ENCODE measurements at regions not wholly inside any gene's neighbourhood (a gene's known extent, or its start where the extent isn't known, plus 50 kb on each side); places are given as distances from the start of the nearest gene placed in this dataset.

DNA sequence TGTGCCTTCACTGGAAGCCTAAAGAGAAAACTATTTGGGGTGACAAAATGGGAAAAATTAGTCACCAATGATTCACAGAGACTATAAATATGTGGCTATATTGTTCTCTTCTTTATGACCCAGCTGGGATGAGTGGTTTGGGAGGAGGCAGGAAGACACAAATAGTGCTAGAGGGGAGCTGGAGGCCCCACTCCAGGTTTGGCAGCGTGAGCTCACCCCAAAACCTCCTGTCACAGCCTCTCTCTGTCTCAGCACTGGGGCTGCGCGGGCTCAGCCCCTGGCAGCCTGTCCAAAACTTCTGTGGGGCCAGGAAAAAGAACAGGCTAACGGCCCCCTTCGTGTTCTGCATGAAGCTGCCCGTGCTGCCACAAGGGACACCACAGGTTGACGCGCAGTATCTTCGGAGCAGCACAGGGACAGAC lies 73.2 kb upstream of the LCLAT1 start:
- Histone ChIP-seq H3K4me1 (ENCODE audit: insufficient read depth, low read length, poor library complexity, severe bottlenecking) (no peaks in the 10 kb centered on the region), H3K9me3 (ENCODE audit: low read depth, low read length, poor library complexity, severe bottlenecking) (no peaks in the 10 kb centered on the region), H3K27me3 (replicated peaks; ENCODE audit: insufficient read depth, low read depth, low read length, poor library complexity) (no peaks in the 10 kb centered on the region), H3K4me3 (ENCODE audit: low read depth, low read length, poor library complexity, severe bottlenecking) (no peak overlapping the region), H3K27ac (ENCODE audit: low read depth, low read length, poor library complexity, severe bottlenecking) (no peak overlapping the region), H3K36me3 (ENCODE audit: insufficient read depth, low read length, poor library complexity, severe bottlenecking) (no peaks in the 10 kb centered on the region)
- BruUV-seq (replicated peaks), result no TSS peak
- ChIA-PET CTCF (no interaction called here), POLR2A (ENCODE audit: low non-redundant PET) (no interaction called here)
- no peak for TF ChIP-seq CTCF (conservative IDR thresholded peaks at IDR 0.05; ENCODE audit: low read depth, low read length)
- TF ChIP-seq EZH2 (IDR thresholded peaks at IDR 0.05; ENCODE audit: borderline replicate concordance, low read depth, low read length, poor library complexity, severe bottlenecking), result no peak
- intact Hi-C loops (cut with micrococcal nuclease; ENCODE audit: unreplicated experiment), result no loop called here
- no peak for DNase-seq (ENCODE audit: low spot score)

DNA sequence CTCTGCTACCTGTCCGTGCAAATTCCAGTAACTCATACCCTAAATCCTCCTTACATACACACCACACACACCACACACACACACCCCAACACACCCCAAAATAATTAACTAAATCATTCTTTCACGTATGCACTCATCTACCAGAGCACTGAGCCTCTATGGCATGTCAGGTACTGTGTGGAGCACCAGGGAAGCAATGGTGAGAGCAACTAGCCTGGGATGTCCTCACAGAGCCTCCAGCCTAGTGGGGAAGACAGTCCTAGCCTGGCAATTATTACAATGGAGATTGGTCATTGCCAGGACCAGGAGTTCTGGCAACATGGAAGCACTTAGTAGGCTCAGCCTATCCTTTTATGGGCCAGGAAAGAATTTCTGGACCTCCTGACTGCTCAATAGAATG lies 72.7 kb upstream of the LCLAT1 start:
- Histone ChIP-seq H3K27me3 (replicated peaks; ENCODE audit: insufficient read depth, low read depth, low read length, poor library complexity) (no peaks in the 10 kb centered on the region), H3K4me1 (ENCODE audit: insufficient read depth, low read length, poor library complexity, severe bottlenecking) (no peaks in the 10 kb centered on the region), H3K36me3 (ENCODE audit: insufficient read depth, low read length, poor library complexity, severe bottlenecking) (no peaks in the 10 kb centered on the region), H3K4me3 (ENCODE audit: low read depth, low read length, poor library complexity, severe bottlenecking) (no peak overlapping the region), H3K9me3 (ENCODE audit: low read depth, low read length, poor library complexity, severe bottlenecking) (no peaks in the 10 kb centered on the region), H3K27ac (ENCODE audit: low read depth, low read length, poor library complexity, severe bottlenecking) (no peak overlapping the region)
- TF ChIP-seq CTCF (conservative IDR thresholded peaks at IDR 0.05; ENCODE audit: low read depth, low read length) (no peak), EZH2 (IDR thresholded peaks at IDR 0.05; ENCODE audit: borderline replicate concordance, low read depth, low read length, poor library complexity, severe bottlenecking) (no peak)
- DNase-seq (ENCODE audit: low spot score), result no peak
- POLR2A ChIA-PET (ENCODE audit: low non-redundant PET), result no interaction called here
- intact Hi-C loops (cut with micrococcal nuclease; ENCODE audit: unreplicated experiment), result no loop called here
- CTCF ChIA-PET, result no interaction called here
- BruUV-seq (replicated peaks), result no TSS peak

GRCh38 chr2:30375915-30376314 lies 71.1 kb upstream of the LCLAT1 start:
- TF ChIP-seq EZH2 (IDR thresholded peaks at IDR 0.05; ENCODE audit: borderline replicate concordance, low read depth, low read length, poor library complexity, severe bottlenecking), result no peak
- TF ChIP-seq CTCF (conservative IDR thresholded peaks at IDR 0.05; ENCODE audit: low read depth, low read length), result no peak
- H3K27me3 ChIP-seq (replicated peaks; ENCODE audit: insufficient read depth, low read depth, low read length, poor library complexity), result no peaks in the 10 kb centered on the region
- H3K27ac ChIP-seq (ENCODE audit: low read depth, low read length, poor library complexity, severe bottlenecking), result no peak overlapping the region
- no peak overlapping the region for H3K4me3 ChIP-seq (ENCODE audit: low read depth, low read length, poor library complexity, severe bottlenecking)
- no peaks in the 10 kb centered on the region for H3K9me3 ChIP-seq (ENCODE audit: low read depth, low read length, poor library complexity, severe bottlenecking)
- POLR2A ChIA-PET (ENCODE audit: low non-redundant PET), result no interaction called here
- H3K4me1 ChIP-seq (ENCODE audit: insufficient read depth, low read length, poor library complexity, severe bottlenecking), result no peaks in the 10 kb centered on the region
- DNase-seq (ENCODE audit: low spot score), result no peak
- no peaks in the 10 kb centered on the region for H3K36me3 ChIP-seq (ENCODE audit: insufficient read depth, low read length, poor library complexity, severe bottlenecking)
- intact Hi-C loops (cut with micrococcal nuclease; ENCODE audit: unreplicated experiment), result no loop called here
- no TSS peak for BruUV-seq (replicated peaks)
- CTCF ChIA-PET, result no interaction called here

Data from A673 (cell line).